ENCODE measurements at regions not wholly inside any gene's neighbourhood (a gene's known extent, or its start where the extent isn't known, plus 50 kb on each side); places are given as distances from the start of the nearest gene placed in this dataset.

DNA sequence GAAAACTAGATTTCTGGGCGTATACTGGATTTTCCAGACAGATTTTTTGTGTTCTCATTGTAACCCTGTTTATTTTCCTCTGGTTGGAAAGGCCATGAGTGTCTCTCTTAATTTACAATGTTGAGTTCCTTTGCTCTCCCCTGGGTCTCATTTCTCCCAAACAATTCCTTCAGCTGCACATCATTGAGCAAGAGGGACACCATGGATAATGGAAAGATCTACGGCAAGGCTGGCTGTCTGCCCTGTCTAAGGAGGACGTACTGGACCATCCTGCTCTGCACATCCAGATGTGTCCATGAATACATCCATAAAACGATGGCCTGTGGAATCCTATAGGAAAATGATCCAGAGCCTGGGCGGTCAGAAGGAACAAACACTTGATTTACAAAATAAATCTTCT lies 258.1 kb upstream of the MCTP2 start:
- Histone ChIP-seq H3K23ac (ENCODE audit: low read depth, low read length) (no peak overlapping the region), H3K79me1 (ENCODE audit: low read depth in 1 of 2, low read length in 2 of 2) (no peaks in the 10 kb centered on the region), H3K4ac (ENCODE audit: low read depth, low read length) (no peak overlapping the region), H2AK9ac (replicated peaks; ENCODE audit: low read depth, low read length, poor library complexity) (no peak overlapping the region), H4K20me1 (ENCODE audit: insufficient read depth, low read length) (no peaks in the 10 kb centered on the region), H3K27me3 (ENCODE audit: control insufficient read depth, insufficient read depth, low read length) (no peaks in the 10 kb centered on the region), H2BK20ac (ENCODE audit: low read depth, low read length) (no peak overlapping the region), H2BK5ac (ENCODE audit: low read depth, low read length, poor library complexity, severe bottlenecking) (no peak overlapping the region), H3K9me3 (ENCODE audit: control insufficient read depth, insufficient read depth, low read length) (0 out of 2 replicates have a peak, but pooled peaks cover 2% of the 10 kb centered on the region), H4K91ac (ENCODE audit: insufficient read depth, low read depth, low read length) (no peak overlapping the region), H3K56ac (ENCODE audit: extremely low read depth, insufficient read depth, low read length) (no peak overlapping the region), H3K14ac (replicated peaks; ENCODE audit: low read depth, low read length) (no peak overlapping the region), H3K18ac (ENCODE audit: low read depth, low read length) (no peak overlapping the region), H4K5ac (ENCODE audit: low read depth, low read length) (no peak overlapping the region), H3K9me1 (ENCODE audit: insufficient read depth, low read length) (no peaks in the 10 kb centered on the region), H2AFZ (replicated peaks; ENCODE audit: low read length, poor library complexity) (no peak overlapping the region), H4K8ac (ENCODE audit: low read depth in 2 of 2, low read length in 2 of 2) (no peak overlapping the region), H2AK5ac (ENCODE audit: low read depth, low read length) (no peak overlapping the region), H3K9ac (ENCODE audit: low read depth, low read length) (no peak overlapping the region), H3K4me2 (ENCODE audit: low read depth, low read length) (no peak overlapping the region), H2BK15ac (ENCODE audit: low read depth, low read length) (no peak overlapping the region), H3K4me3 (ENCODE audit: insufficient read depth, low read depth, low read length) (no peak overlapping the region), H3K36me3 (ENCODE audit: control insufficient read depth, insufficient read depth, low read length) (no peaks in the 10 kb centered on the region), H3K27ac (ENCODE audit: insufficient read depth, low read length) (no peak overlapping the region), H2BK120ac (ENCODE audit: low read depth, low read length) (no peak overlapping the region), H3K4me1 (ENCODE audit: control insufficient read depth, insufficient read depth, low read length) (no peaks in the 10 kb centered on the region)
- no TSS peak for BruUV-seq (replicated peaks)
- DNase-seq (no peak), ATAC-seq (ENCODE audit: low read depth) (no peak)
- no peak for TF ChIP-seq MAFK (IDR thresholded peaks at IDR 0.05; ENCODE audit: low read depth, low read length)
- in situ Hi-C loops (cut with MboI; ENCODE audit: low sequenced_read_pairs), result no loop called here
- 0% methylated on average over 1 of the region's 5 CpGs; no CpG with 5 or more reads in 1 of the 2 experiments for WGBS, 2 experiments (ENCODE audit: extremely low coverage in 2 of 2, insufficient read length in 1 of 2)
- CTCF ChIA-PET, result no interaction called here
- POLR2A ChIA-PET (ENCODE audit: unreplicated experiment), result no interaction called here
- intact Hi-C loops (cut with micrococcal nuclease), result no loop called here
- dilution Hi-C loops (cut with HindIII; ENCODE audit: low sequenced_read_pairs, unreplicated experiment), result no loop called here
